Progenitor cell of endocrine pancreas (in vitro differentiated cells): ENCODE measurements at regions not wholly inside any gene's neighbourhood (a gene's known extent, or its start where the extent isn't known, plus 50 kb on each side); places are given as distances from the start of the nearest gene placed in this dataset.
"Not testable (repeated sequence)": the region's sequence is repeated elsewhere in the genome, so short reads cannot be mapped to it uniquely, and the experiment has no call there.

Experiments
- DNase-seq: peaks from one replicate; pipeline ENCODE4 v3.0.0; 2021; ENCODE audit warnings: low spot score; ENCODE audit not compliant: unreplicated experiment
- H3K27ac Mint-ChIP-seq: 2 replicates; pipeline ENCODE4 v1.8.0; 2021; ENCODE audit warnings: mild to moderate bottlenecking, moderate library complexity, mixed read lengths
- H3K27me3 Mint-ChIP-seq: 2 replicates; pipeline ENCODE4 v1.8.0; 2021; ENCODE audit warnings: mixed read lengths
- H3K36me3 Mint-ChIP-seq: 2 replicates; pipeline ENCODE4 v1.8.0; 2022; ENCODE audit warnings: mixed read lengths; ENCODE audit not compliant: insufficient read depth
- H3K4me1 Mint-ChIP-seq: 2 replicates; pipeline ENCODE4 v1.8.0; 2021; ENCODE audit warnings: low read depth, mixed read lengths
- H3K4me3 Mint-ChIP-seq: 2 replicates; pipeline ENCODE4 v1.8.0; 2021; ENCODE audit warnings: low read depth, mild to moderate bottlenecking, moderate library complexity, mixed read lengths
- H3K9me3 Mint-ChIP-seq: 2 replicates; pipeline ENCODE4 v1.8.0; 2021; ENCODE audit warnings: low read depth, mixed read lengths
- CTCF ChIP-seq: fragments of 200-600 bp; sonication (generic); IDR thresholded peaks from one replicate; pipeline ENCODE4 v1.5.0; 2021; ENCODE audit warnings: antibody characterized with exemption, mild to moderate bottlenecking; ENCODE audit not compliant: unreplicated experiment

GRCh38 chr10:37733822-37734221 lies 123.6 kb downstream of the ZNF248 start:
- Mint-ChIP-seq H3K27ac (no peak overlapping the region), H3K36me3 (peaks cover 3% of the 10 kb centered on the region), H3K9me3 (peaks cover 39% of the 10 kb centered on the region), H3K4me1 (no peaks in the 10 kb centered on the region), H3K27me3 (no peaks in the 10 kb centered on the region), H3K4me3 (no peak overlapping the region)
- TF ChIP-seq CTCF: no peak
- DNase-seq: no peak

- Mint-ChIP-seq H3K4me1 (no peaks in the 10 kb centered on the region), H3K27ac (no peak overlapping the region), H3K4me3 (no peak overlapping the region), H3K27me3 (no peaks in the 10 kb centered on the region), H3K9me3 (peaks cover 39% of the 10 kb centered on the region), H3K36me3 (peaks cover 3% of the 10 kb centered on the region)
- no peak for TF ChIP-seq CTCF
- no peak for DNase-seq
Measured at GRCh38 chr10:37732685-37733084, 124.7 kb downstream of the ZNF248 start.

- DNase-seq: no peak
- no peak for TF ChIP-seq CTCF
- Mint-ChIP-seq H3K4me3 (no peak overlapping the region), H3K27ac (no peak overlapping the region), H3K36me3 (peaks cover 1% of the 10 kb centered on the region), H3K9me3 (peaks cover 46% of the 10 kb centered on the region), H3K4me1 (no peaks in the 10 kb centered on the region), H3K27me3 (no peaks in the 10 kb centered on the region)
Measured at GRCh38 chr10:37728830-37729229, 128.6 kb downstream of the ZNF248 start.

- Mint-ChIP-seq H3K9me3 (peaks cover 48% of the 10 kb centered on the region), H3K36me3 (peaks cover 1% of the 10 kb centered on the region), H3K4me3 (no peak overlapping the region), H3K27ac (no peak overlapping the region), H3K27me3 (no peaks in the 10 kb centered on the region), H3K4me1 (no peaks in the 10 kb centered on the region)
- no peak for TF ChIP-seq CTCF
- DNase-seq: no peak
Measured at GRCh38 chr10:37727491-37728352, 129.7 kb downstream of the ZNF248 start.

- no peaks in the 10 kb centered on the region for H3K27me3 Mint-ChIP-seq
Measured at GRCh38 chr10:37721100-37721499, 136.3 kb downstream of the ZNF248 start.

GRCh38 chr10:37718060-37718459 lies 139.3 kb downstream of the ZNF248 start:
- not testable (repeated sequence) for H3K4me3 Mint-ChIP-seq, H3K36me3 Mint-ChIP-seq, H3K27me3 Mint-ChIP-seq, H3K27ac Mint-ChIP-seq, H3K4me1 Mint-ChIP-seq, DNase-seq
- H3K9me3 Mint-ChIP-seq: peaks cover 53% of the 10 kb centered on the region

More at GRCh38 chr10:37721100-37721499, 136.3 kb downstream of the ZNF248 start:
- H3K4me3 Mint-ChIP-seq: no peak overlapping the region
- H3K9me3 Mint-ChIP-seq: peaks cover 58% of the 10 kb centered on the region
- no peak overlapping the region for H3K27ac Mint-ChIP-seq
- no peaks in the 10 kb centered on the region for H3K4me1 Mint-ChIP-seq
- TF ChIP-seq CTCF: no peak
- DNase-seq: no peak
- H3K36me3 Mint-ChIP-seq: peaks cover 2% of the 10 kb centered on the region
